Astrocyte of the cerebellum (primary cell): ENCODE measurements at regions not wholly inside any gene's neighbourhood (a gene's known extent, or its start where the extent isn't known, plus 50 kb on each side); places are given as distances from the start of the nearest gene placed in this dataset.

Source experiments
- DNase-seq: peaks from one replicate; pipeline ENCODE4 v3.0.0-alpha.2; 2011; ENCODE audit warnings: low read depth
- H3K4me3 ChIP-seq: 2 replicates; pipeline ENCODE4 v1.5.1; 2011; ENCODE audit warnings: mild to moderate bottlenecking, low read depth, low read length, moderate library complexity
- in situ Hi-C: cut with HindIII; loops from 2 replicates; pipeline ENCODE4 v1.10.0; 2017; ENCODE audit warnings: low sequenced_read_pairs
- TF ChIP-seq, protein P1 (sequence below): IDR thresholded peaks from 2 replicates; pipeline ENCODE4 v1.5.1; 2012; ENCODE audit warnings: low read length, low read depth, moderate library complexity, mild to moderate bottlenecking; ENCODE audit errors: missing control alignments

- in situ Hi-C loops: no loop called here
- TF ChIP-seq, protein P1, sequence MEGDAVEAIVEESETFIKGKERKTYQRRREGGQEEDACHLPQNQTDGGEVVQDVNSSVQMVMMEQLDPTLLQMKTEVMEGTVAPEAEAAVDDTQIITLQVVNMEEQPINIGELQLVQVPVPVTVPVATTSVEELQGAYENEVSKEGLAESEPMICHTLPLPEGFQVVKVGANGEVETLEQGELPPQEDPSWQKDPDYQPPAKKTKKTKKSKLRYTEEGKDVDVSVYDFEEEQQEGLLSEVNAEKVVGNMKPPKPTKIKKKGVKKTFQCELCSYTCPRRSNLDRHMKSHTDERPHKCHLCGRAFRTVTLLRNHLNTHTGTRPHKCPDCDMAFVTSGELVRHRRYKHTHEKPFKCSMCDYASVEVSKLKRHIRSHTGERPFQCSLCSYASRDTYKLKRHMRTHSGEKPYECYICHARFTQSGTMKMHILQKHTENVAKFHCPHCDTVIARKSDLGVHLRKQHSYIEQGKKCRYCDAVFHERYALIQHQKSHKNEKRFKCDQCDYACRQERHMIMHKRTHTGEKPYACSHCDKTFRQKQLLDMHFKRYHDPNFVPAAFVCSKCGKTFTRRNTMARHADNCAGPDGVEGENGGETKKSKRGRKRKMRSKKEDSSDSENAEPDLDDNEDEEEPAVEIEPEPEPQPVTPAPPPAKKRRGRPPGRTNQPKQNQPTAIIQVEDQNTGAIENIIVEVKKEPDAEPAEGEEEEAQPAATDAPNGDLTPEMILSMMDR: no peak
- H3K4me3 ChIP-seq: no peak overlapping the region
- no peak for DNase-seq
Measured at GRCh38 chr12:13387101-13387500, 190.6 kb downstream of the EMP1 start.

DNA sequence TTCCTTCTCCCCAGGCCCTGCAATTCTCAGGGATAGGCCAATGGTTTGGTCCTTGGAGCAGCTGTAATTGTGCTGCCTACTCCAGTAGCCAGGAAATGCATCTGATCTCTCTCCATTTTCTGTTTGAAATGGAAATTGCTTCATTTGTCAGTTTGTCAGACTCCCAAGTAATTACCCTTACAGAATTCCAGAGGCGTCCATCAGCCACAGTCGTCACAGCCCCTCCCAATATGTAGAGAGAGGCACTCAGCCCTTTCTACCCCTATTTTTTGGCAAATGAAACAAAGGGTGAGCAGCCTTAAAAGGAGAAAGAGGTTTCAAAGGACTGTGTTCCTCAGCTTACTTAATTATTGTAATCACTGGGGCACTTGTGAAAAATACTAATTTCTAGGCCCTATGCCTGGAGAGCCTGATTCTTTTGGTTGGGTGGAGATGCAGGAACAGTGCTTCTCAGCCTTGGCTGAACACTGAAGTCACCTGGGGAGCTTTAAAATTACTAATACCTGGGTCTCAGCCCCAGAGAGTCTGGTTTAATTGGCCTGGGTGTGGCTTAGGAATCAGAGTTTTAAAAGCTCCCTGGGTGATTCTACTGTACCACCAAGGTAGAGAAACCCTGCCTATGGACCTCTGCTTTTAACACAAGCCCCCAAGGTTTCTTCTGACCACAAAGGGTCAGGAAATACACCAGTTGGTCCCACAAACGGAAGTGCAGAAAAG is 190.0 kb downstream of the EMP1 start:
- in situ Hi-C loops: no loop called here
- TF ChIP-seq, protein P1: no peak
- no peak for DNase-seq
- no peak overlapping the region for H3K4me3 ChIP-seq

DNA sequence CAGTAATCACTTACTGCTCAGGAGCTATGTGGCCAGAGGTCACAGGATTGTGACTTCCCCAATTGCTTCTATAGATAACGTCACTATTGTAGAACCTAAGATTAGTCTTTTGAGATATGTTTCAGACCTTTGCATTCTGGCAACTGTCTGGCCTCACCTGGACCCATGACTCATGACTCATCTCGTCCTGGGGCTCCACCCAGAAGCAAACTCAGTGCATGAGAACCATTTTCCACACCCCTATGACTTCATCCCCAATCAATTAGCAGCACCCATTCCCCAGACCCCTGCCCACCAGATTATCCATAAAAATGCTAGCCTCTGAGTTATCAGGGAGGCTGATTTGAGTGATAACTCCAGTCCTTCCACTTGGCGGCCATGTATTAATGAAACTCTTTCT is 186.9 kb downstream of the EMP1 start:
- in situ Hi-C loops: no loop called here
- TF ChIP-seq, protein P1: no peak
- DNase-seq: no peak
- no peak overlapping the region for H3K4me3 ChIP-seq

GRCh38 chr12:13380297-13380696 is 183.8 kb downstream of the EMP1 start:
- no peak for DNase-seq
- in situ Hi-C loops: no loop called here
- TF ChIP-seq, protein P1: no peak
- H3K4me3 ChIP-seq: no peak overlapping the region

DNA sequence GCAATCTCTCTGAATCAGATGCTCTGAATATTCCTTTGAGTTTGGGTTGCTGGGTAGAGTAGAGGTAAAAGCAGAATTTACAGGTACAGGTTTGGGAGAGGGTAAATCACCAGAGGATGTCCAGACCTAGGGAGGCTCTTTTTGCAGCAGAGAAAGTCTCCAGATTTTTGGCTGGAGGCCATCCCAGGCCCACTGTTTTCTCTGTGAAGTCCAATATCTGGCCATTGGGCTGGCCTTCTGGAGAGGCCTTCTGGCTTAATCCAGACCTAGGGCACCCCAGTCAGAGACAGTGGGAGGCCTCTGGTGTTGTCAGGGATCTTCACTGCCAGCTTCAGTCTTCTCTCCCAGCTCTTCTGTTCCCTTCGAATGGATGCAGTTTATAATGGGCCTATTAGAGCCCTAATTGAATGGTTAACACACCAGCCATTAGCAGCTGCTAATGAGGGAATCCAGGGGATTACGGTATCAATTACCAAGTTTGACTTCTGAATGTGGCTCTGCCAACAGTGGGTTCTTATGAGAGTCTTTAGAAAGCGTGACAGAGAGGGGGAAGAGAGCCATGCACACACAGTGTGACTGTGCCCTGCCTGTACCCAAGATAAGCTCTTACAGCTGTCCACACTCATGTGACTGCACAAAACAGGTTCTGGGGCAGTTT is 183.1 kb downstream of the EMP1 start:
- no peak for DNase-seq
- in situ Hi-C loops: no loop called here
- no peak overlapping the region for H3K4me3 ChIP-seq
- TF ChIP-seq, protein P1: no peak

DNA sequence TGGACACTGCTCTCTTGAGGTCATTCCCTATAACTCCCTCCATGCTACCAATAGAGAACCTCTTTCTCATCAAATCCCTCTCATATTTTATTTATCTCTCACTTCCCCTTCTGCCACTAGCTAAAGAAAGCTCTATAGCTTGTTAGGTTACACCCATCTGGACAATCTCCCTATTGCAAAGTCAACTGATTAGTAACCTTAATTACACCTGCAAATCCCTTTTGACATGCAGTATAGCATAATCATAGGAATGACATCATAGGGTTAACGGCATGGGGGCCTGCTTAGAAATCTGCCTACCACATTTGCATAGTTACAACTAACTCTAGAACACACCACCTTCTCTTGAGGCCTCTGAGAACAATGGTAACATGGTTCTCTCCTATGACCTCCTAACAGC is 181.2 kb downstream of the EMP1 start:
- DNase-seq: no peak
- in situ Hi-C loops: no loop called here
- TF ChIP-seq, protein P1: no peak
- no peak overlapping the region for H3K4me3 ChIP-seq
